ENCODE measurements at regions not wholly inside any gene's neighbourhood (a gene's known extent, or its start where the extent isn't known, plus 50 kb on each side); places are given as distances from the start of the nearest gene placed in this dataset.

DNA sequence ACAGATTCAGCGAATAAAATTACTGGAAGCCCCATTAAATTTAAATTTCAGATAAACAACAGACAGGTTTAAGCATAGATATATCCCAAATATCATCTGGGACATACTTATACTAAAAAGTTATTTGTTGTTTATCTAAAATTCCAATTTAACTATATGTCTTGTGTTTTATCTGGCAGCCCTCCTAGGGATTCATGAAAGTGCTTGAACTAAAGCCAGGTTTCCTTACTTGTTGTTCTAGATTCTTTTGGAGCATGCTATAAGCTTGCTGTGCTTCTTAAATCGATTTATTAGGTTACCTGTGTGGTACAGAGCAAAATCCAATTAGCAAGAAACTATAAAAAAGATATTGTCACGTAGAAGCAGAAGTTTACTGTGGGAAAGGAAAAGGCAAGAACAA lies 202.5 kb upstream of the GMDS start:
- Histone ChIP-seq H3K4me2 (ENCODE audit: low read length) (no peak overlapping the region), H3K9me3 (ENCODE audit: control insufficient read depth, insufficient read depth, low read length) (no peaks in the 10 kb centered on the region)
- TF ChIP-seq, protein P1, sequence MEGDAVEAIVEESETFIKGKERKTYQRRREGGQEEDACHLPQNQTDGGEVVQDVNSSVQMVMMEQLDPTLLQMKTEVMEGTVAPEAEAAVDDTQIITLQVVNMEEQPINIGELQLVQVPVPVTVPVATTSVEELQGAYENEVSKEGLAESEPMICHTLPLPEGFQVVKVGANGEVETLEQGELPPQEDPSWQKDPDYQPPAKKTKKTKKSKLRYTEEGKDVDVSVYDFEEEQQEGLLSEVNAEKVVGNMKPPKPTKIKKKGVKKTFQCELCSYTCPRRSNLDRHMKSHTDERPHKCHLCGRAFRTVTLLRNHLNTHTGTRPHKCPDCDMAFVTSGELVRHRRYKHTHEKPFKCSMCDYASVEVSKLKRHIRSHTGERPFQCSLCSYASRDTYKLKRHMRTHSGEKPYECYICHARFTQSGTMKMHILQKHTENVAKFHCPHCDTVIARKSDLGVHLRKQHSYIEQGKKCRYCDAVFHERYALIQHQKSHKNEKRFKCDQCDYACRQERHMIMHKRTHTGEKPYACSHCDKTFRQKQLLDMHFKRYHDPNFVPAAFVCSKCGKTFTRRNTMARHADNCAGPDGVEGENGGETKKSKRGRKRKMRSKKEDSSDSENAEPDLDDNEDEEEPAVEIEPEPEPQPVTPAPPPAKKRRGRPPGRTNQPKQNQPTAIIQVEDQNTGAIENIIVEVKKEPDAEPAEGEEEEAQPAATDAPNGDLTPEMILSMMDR (IDR thresholded peaks at IDR 0.05; ENCODE audit: low read depth, low read length, poor library complexity, severe bottlenecking): no peak
- TF ChIP-seq EZH2phosphoT487 (IDR thresholded peaks at IDR 0.05; ENCODE audit: borderline replicate concordance, low read length): no peak

DNA sequence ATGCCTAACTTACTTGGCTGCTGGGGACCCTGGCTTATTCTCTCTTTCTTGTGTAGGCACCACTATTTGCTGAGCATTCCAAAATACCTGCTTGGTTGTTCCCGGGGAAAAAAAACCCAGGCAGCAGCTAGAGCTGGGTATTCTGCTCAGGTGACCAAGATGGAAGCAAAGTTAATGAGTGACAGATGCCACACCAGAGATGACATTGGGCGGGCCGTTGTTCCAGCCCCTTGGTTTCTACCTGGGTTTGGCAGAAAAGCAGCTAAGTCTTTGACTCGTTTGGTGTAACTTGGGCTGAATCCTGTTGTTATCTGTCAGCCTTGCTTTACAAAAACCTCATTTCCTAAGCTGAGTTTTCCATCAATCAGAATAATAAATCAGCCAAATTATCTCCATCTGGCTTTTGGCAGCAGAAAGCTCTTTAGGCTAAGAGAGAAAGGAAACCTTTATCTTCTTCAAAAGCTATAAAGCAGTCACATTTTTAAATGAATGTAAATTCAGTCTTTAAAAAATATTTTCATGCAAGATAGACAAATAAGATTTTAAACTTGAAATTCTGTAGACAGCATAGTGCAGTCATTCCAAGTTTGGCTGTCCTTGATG lies 202.0 kb upstream of the GMDS start:
- H4K20me1 ChIP-seq (ENCODE audit: control insufficient read depth, insufficient read depth, low read depth, low read length): no peaks in the 10 kb centered on the region
- H3K9me2 ChIP-seq (replicated peaks; ENCODE audit: control insufficient read depth, low read length): no peaks in the 10 kb centered on the region
- no peaks in the 10 kb centered on the region for H3K4me1 ChIP-seq (ENCODE audit: control insufficient read depth, low read length)
- no peak overlapping the region for H3K27ac ChIP-seq (ENCODE audit: low read depth, low read length)
- H3K27me3 ChIP-seq (ENCODE audit: control insufficient read depth, low read length): peaks cover 14% of the 10 kb centered on the region
- no peaks in the 10 kb centered on the region for H3F3A ChIP-seq (ENCODE audit: control insufficient read depth, insufficient read depth)
- no peak overlapping the region for H3K4me3 ChIP-seq (ENCODE audit: low read length)
- H3K4me2 ChIP-seq (ENCODE audit: low read length): no peak overlapping the region
- no peaks in the 10 kb centered on the region for H3K79me2 ChIP-seq (ENCODE audit: control insufficient read depth, low read length)
- TF ChIP-seq, protein P1 (IDR thresholded peaks at IDR 0.05; ENCODE audit: low read depth, low read length, poor library complexity, severe bottlenecking): no peak
- no peak for TF ChIP-seq EZH2phosphoT487 (IDR thresholded peaks at IDR 0.05; ENCODE audit: borderline replicate concordance, low read length)
- H3K9me3 ChIP-seq (ENCODE audit: control insufficient read depth, insufficient read depth, low read length): no peaks in the 10 kb centered on the region
- no peaks in the 10 kb centered on the region for H3K36me3 ChIP-seq (ENCODE audit: control insufficient read depth, low read length)

More for the DNA sequence above, 202.5 kb upstream of the GMDS start:
- no peak overlapping the region for H3K27ac ChIP-seq (ENCODE audit: low read depth, low read length)
- H4K20me1 ChIP-seq (ENCODE audit: control insufficient read depth, insufficient read depth, low read depth, low read length): no peaks in the 10 kb centered on the region
- H3K79me2 ChIP-seq (ENCODE audit: control insufficient read depth, low read length): no peaks in the 10 kb centered on the region
- no peaks in the 10 kb centered on the region for H3K9me2 ChIP-seq (replicated peaks; ENCODE audit: control insufficient read depth, low read length)
- no peak overlapping the region for H3K4me3 ChIP-seq (ENCODE audit: low read length)
- no peaks in the 10 kb centered on the region for H3K4me1 ChIP-seq (ENCODE audit: control insufficient read depth, low read length)
- peaks cover 14% of the 10 kb centered on the region for H3K27me3 ChIP-seq (ENCODE audit: control insufficient read depth, low read length)
- H3K36me3 ChIP-seq (ENCODE audit: control insufficient read depth, low read length): no peaks in the 10 kb centered on the region
- H3F3A ChIP-seq (ENCODE audit: control insufficient read depth, insufficient read depth): no peaks in the 10 kb centered on the region

DNA sequence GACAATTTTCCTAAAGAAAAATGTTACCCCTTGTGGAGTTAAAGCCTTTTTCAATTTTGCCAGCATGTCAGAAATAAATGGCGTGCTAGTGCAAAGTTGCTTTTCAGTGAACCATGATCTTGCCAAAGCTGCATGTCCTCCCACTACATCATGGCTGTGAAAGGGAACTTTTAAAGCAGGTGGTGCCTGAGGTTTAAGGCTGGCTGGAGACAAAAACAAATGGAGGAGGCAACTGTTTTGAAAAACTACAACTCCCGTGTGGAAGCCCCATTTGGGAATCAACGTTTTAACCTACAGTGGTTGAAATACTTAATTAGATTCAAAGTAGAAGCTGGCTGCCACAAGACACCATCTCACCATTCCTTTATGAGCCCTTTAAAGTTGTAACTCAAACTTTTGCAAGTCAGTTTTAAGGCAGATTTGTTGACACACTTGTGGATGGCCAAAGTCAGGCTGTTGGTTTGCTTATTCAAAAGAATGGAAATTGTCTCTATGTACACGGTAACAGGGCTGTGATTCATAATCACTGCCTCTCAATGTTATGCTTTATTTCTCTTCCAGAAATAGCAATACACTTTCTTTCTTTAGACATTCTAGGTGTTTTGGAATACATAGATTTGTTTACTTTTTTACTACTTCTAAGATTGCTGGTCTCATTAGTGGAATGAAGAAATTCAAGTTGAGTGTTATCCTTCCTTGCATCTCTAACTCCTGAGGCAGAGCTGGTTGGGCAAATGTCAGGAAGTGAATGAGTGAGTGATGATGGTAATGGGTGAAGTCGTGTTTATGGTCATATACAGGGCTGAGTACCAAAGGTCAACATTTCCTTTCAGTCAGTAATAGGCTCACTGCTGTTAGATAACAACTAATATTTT lies 196.4 kb upstream of the GMDS start:
- H3F3A ChIP-seq (ENCODE audit: control insufficient read depth, insufficient read depth): no peaks in the 10 kb centered on the region
- TF ChIP-seq, protein P1 (IDR thresholded peaks at IDR 0.05; ENCODE audit: low read depth, low read length, poor library complexity, severe bottlenecking): no peak
- no peak for TF ChIP-seq EZH2phosphoT487 (IDR thresholded peaks at IDR 0.05; ENCODE audit: borderline replicate concordance, low read length)
- H3K36me3 ChIP-seq (ENCODE audit: control insufficient read depth, low read length): no peaks in the 10 kb centered on the region
- no peaks in the 10 kb centered on the region for H3K9me3 ChIP-seq (ENCODE audit: control insufficient read depth, insufficient read depth, low read length)
- H4K20me1 ChIP-seq (ENCODE audit: control insufficient read depth, insufficient read depth, low read depth, low read length): no peaks in the 10 kb centered on the region
- H3K4me1 ChIP-seq (ENCODE audit: control insufficient read depth, low read length): no peaks in the 10 kb centered on the region
- no peaks in the 10 kb centered on the region for H3K9me2 ChIP-seq (replicated peaks; ENCODE audit: control insufficient read depth, low read length)
- peaks cover 7% of the 10 kb centered on the region; the same call in 1 of the 2 replicates for H3K27me3 ChIP-seq (ENCODE audit: control insufficient read depth, low read length)
- no peak overlapping the region for H3K27ac ChIP-seq (ENCODE audit: low read depth, low read length)
- H3K4me2 ChIP-seq (ENCODE audit: low read length): no peak overlapping the region
- H3K79me2 ChIP-seq (ENCODE audit: control insufficient read depth, low read length): no peaks in the 10 kb centered on the region
- H3K4me3 ChIP-seq (ENCODE audit: low read length): no peak overlapping the region

Measured in DOHH2 (cell line).